Panc1 (cell line): ENCODE measurements at regions not wholly inside any gene's neighbourhood (a gene's known extent, or its start where the extent isn't known, plus 50 kb on each side); places are given as distances from the start of the nearest gene placed in this dataset.

Experiments used
- ATAC-seq: fragments of 200-7000 bp; cut with Tn5 transposase; 2 replicates; pipeline ENCODE4 v1.9.1; 2020; ENCODE audit warnings: mild to moderate bottlenecking, moderate library complexity
- BruUV-seq: library from RNA; stranded (reverse); fragments of 400-500 nt; replicated peaks from 2 replicates; lab custom pipeline; 2021; lab: Mats Ljungman, UMichigan
- CTCF ChIA-PET: fragments of 300-600 bp; sonication (Branson Sonifier 250); formaldehyde crosslinking; loops from one replicate; lab custom pipeline; 2022; ENCODE audit warnings: antibody characterized with exemption; lab: Charles Lee
- POLR2A ChIA-PET: fragments of 300-600 bp; sonication (Branson Sonifier 250); formaldehyde crosslinking; loops from one replicate; lab custom pipeline; 2022; ENCODE audit warnings: antibody characterized with exemption; lab: Charles Lee
- DNase-seq: peaks from one replicate; pipeline ENCODE4 v3.0.0-alpha.2; 2010; ENCODE audit warnings: low read depth, low spot score
- H3K27ac ChIP-seq: 2 replicates; pipeline ENCODE4 v1.5.1; 2011; ENCODE audit warnings: mild to moderate bottlenecking, low read length, inconsistent platforms
- H3K27me3 ChIP-seq: fragments of 200-500 bp; sonication (Bioruptor generic); 2 replicates; pipeline ENCODE4 v1.6.0; 2014; ENCODE audit warnings: low read length, inconsistent platforms; ENCODE audit not compliant: control insufficient read depth, insufficient read depth
- H3K36me3 ChIP-seq: fragments of 200-500 bp; sonication (Bioruptor generic); 2 replicates; pipeline ENCODE4 v1.5.1; 2014; ENCODE audit warnings: inconsistent platforms, mild to moderate bottlenecking, low read length, moderate library complexity; ENCODE audit not compliant: control insufficient read depth, insufficient read depth
- H3K4me1 ChIP-seq: 2 replicates; pipeline ENCODE4 v1.5.1; 2011; ENCODE audit warnings: inconsistent platforms, mild to moderate bottlenecking, low read length, moderate library complexity; ENCODE audit not compliant: control insufficient read depth, insufficient read depth
- H3K4me3 ChIP-seq, 2 experiments: 2 replicates each; pipeline ENCODE4 v1.5.1; 2011 to 2012; ENCODE audit warnings: low read depth in 2 of 2, low read length in 2 of 2, mild to moderate bottlenecking in 2 of 2, inconsistent platforms in 1 of 2, moderate library complexity in 1 of 2
- H3K9me3 ChIP-seq: fragments of 200-500 bp; sonication (Bioruptor generic); 2 replicates; pipeline ENCODE4 v1.5.1; 2014; ENCODE audit warnings: low read depth, mild to moderate bottlenecking, inconsistent platforms, low read length, moderate library complexity; ENCODE audit not compliant: control insufficient read depth, insufficient read depth
- POLR2AphosphoS5 ChIP-seq: IDR thresholded peaks from 2 replicates; pipeline ENCODE4 v1.6.1; 2012; ENCODE audit warnings: mild to moderate bottlenecking, low read depth, low read length, moderate library complexity
- SIN3A ChIP-seq: IDR thresholded peaks from 2 replicates; pipeline ENCODE4 v1.6.1; 2012; ENCODE audit warnings: low read depth, mild to moderate bottlenecking, low read length, moderate library complexity, borderline replicate concordance; ENCODE audit not compliant: insufficient read depth
- TCF7L2 ChIP-seq: IDR thresholded peaks from 2 replicates; pipeline ENCODE4 v1.6.1; 2011; ENCODE audit warnings: mild to moderate bottlenecking, low read depth, low read length, inconsistent platforms
- in situ Hi-C: cut with HindIII; loops from 2 replicates; pipeline ENCODE4 v1.10.0; 2016; ENCODE audit warnings: low sequenced_read_pairs, low pct_unique_long_range_greater_than_20kb
- intact Hi-C: fragments of 100-400 bp; cut with micrococcal nuclease; formaldehyde crosslinking; loops from one replicate; pipeline ENCODE4 v1.10.0; 2022; ENCODE audit not compliant: unreplicated experiment
- TF ChIP-seq, protein P1 (sequence below): fragments of 450-650 bp; IDR thresholded peaks from 2 replicates; pipeline ENCODE4 v1.5.1; 2017; ENCODE audit warnings: mild to moderate bottlenecking
- TF ChIP-seq, protein P2 (sequence below), 2 experiments: IDR thresholded peaks; 2 replicates each; pipeline ENCODE4 v1.6.1; 2011 to 2012; ENCODE audit warnings: low read depth in 2 of 2, control low read depth in 1 of 2, low read length in 1 of 2, mild to moderate bottlenecking in 1 of 2, moderate library complexity in 1 of 2; ENCODE audit not compliant: insufficient read depth in 1 of 2

DNA sequence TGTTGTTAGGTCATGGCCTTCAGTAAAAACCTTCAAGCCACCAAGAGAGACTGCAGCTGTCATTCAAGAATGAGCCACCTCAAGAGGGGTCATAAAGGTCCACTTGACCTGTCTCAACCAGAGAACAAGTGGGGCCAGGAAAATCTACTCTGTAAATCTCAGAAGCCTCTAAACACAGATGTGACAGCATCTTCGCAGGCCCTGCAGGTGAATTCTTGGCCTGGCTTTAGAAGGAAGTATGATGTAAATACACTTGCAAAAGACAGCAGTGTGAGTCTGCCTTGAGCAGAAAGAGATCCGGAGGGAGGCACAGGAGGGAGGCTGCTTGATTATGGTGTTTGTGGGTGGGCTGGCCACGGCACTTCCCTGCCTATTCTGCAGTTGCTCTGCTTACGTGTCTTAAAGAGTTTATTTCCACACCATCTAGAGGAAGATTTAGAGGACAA lies 1082.9 kb downstream of the UQCRFS1 start:
- CTCF ChIA-PET = no interaction called here
- intact Hi-C loops (no loop called here), in situ Hi-C loops (no loop called here)
- Histone ChIP-seq H3K4me3 (no peak overlapping the region), H3K27ac (no peak overlapping the region), H3K9me3 (no peaks in the 10 kb centered on the region), H3K4me1 (no peaks in the 10 kb centered on the region), H3K27me3 (no peaks in the 10 kb centered on the region), H3K36me3 (no peaks in the 10 kb centered on the region)
- POLR2A ChIA-PET = no interaction called here
- BruUV-seq = no TSS peak
- TF ChIP-seq, protein P1, sequence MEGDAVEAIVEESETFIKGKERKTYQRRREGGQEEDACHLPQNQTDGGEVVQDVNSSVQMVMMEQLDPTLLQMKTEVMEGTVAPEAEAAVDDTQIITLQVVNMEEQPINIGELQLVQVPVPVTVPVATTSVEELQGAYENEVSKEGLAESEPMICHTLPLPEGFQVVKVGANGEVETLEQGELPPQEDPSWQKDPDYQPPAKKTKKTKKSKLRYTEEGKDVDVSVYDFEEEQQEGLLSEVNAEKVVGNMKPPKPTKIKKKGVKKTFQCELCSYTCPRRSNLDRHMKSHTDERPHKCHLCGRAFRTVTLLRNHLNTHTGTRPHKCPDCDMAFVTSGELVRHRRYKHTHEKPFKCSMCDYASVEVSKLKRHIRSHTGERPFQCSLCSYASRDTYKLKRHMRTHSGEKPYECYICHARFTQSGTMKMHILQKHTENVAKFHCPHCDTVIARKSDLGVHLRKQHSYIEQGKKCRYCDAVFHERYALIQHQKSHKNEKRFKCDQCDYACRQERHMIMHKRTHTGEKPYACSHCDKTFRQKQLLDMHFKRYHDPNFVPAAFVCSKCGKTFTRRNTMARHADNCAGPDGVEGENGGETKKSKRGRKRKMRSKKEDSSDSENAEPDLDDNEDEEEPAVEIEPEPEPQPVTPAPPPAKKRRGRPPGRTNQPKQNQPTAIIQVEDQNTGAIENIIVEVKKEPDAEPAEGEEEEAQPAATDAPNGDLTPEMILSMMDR = no peak
- TF ChIP-seq POLR2AphosphoS5 (no peak), TCF7L2 (no peak), SIN3A (no peak)
- TF ChIP-seq, protein P2, sequence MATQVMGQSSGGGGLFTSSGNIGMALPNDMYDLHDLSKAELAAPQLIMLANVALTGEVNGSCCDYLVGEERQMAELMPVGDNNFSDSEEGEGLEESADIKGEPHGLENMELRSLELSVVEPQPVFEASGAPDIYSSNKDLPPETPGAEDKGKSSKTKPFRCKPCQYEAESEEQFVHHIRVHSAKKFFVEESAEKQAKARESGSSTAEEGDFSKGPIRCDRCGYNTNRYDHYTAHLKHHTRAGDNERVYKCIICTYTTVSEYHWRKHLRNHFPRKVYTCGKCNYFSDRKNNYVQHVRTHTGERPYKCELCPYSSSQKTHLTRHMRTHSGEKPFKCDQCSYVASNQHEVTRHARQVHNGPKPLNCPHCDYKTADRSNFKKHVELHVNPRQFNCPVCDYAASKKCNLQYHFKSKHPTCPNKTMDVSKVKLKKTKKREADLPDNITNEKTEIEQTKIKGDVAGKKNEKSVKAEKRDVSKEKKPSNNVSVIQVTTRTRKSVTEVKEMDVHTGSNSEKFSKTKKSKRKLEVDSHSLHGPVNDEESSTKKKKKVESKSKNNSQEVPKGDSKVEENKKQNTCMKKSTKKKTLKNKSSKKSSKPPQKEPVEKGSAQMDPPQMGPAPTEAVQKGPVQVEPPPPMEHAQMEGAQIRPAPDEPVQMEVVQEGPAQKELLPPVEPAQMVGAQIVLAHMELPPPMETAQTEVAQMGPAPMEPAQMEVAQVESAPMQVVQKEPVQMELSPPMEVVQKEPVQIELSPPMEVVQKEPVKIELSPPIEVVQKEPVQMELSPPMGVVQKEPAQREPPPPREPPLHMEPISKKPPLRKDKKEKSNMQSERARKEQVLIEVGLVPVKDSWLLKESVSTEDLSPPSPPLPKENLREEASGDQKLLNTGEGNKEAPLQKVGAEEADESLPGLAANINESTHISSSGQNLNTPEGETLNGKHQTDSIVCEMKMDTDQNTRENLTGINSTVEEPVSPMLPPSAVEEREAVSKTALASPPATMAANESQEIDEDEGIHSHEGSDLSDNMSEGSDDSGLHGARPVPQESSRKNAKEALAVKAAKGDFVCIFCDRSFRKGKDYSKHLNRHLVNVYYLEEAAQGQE (IDR thresholded peaks at IDR 0.05; ENCODE audit: insufficient read depth in 1 of 2, low read depth in 2 of 2, low read length in 1 of 2) = no peak
- DNase-seq (no peak), ATAC-seq (no peak)

DNA sequence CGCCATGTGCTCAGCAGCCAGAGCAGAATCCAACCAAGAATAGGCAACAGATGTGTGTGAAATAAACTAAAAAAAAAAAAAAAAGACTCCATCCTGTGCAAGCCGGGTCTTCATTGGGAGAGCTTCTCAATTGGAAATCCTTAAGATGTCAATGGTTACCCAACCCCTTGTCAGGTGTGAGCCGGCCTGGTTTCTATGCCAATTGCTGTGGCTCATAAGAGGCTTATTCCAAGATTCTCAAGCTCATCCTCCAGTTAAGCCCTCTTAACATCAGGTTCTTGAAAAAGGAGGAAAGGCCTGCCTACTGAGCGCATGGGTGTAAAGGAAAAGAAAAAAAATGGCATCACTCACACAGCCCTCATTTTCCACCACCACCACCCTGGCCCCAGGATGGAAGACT lies 1084.6 kb downstream of the UQCRFS1 start:
- POLR2A ChIA-PET = no interaction called here
- in situ Hi-C loops = no loop called here
- DNase-seq = no peak

More for the DNA sequence above, 1084.6 kb downstream of the UQCRFS1 start:
- Histone ChIP-seq H3K27ac (no peak overlapping the region), H3K4me3 (no peak overlapping the region), H3K9me3 (no peaks in the 10 kb centered on the region), H3K36me3 (no peaks in the 10 kb centered on the region), H3K27me3 (no peaks in the 10 kb centered on the region), H3K4me1 (no peaks in the 10 kb centered on the region)
- no peak for ATAC-seq
- CTCF ChIA-PET = no interaction called here
- TF ChIP-seq, protein P1 = no peak
- TF ChIP-seq TCF7L2 (no peak), POLR2AphosphoS5 (no peak), SIN3A (no peak)
- TF ChIP-seq, protein P2 (IDR thresholded peaks at IDR 0.05; ENCODE audit: insufficient read depth in 1 of 2, low read depth in 2 of 2, low read length in 1 of 2) = no peak
- BruUV-seq = no TSS peak
- intact Hi-C loops = no loop called here
